TTC549 (cell line): ENCODE measurements at regions not wholly inside any gene's neighbourhood (a gene's known extent, or its start where the extent isn't known, plus 50 kb on each side); places are given as distances from the start of the nearest gene placed in this dataset.
"Not testable (repeated sequence)": the region's sequence is repeated elsewhere in the genome, so short reads cannot be mapped to it uniquely, and the experiment has no call there.

Experiments used
- FAIRE-seq: peaks from 2 replicates; lab custom pipeline; 2012; peaks lifted over from hg19 to GRCh38; lab: Jason Lieb, UNC

- FAIRE-seq: no peak
Observed at GRCh38 chr6:154637392-154637791, 95.8 kb upstream of the SCAF8 start.

- no peak for FAIRE-seq
Observed at GRCh38 chr6:154638369-154638768, 94.8 kb upstream of the SCAF8 start.

GRCh38 chr6:154639196-154639595, 94.0 kb upstream of the SCAF8 start:
- not testable (repeated sequence) for FAIRE-seq

- FAIRE-seq: no peak
Observed at GRCh38 chr6:154648188-154648887, 84.9 kb upstream of the SCAF8 start.

- no peak for FAIRE-seq
Observed at GRCh38 chr6:154648888-154649205, 84.4 kb upstream of the SCAF8 start.

GRCh38 chr6:154649721-154650120, 83.5 kb upstream of the SCAF8 start:
- FAIRE-seq: no peak

- no peak for FAIRE-seq
Observed at GRCh38 chr6:154650351-154650750, 82.9 kb upstream of the SCAF8 start.

- FAIRE-seq: no peak
Observed at GRCh38 chr6:154651656-154652055, 81.6 kb upstream of the SCAF8 start.

- FAIRE-seq: no peak
Observed at GRCh38 chr6:154653385-154653784, 79.8 kb upstream of the SCAF8 start.

GRCh38 chr6:154653853-154654252, 79.4 kb upstream of the SCAF8 start:
- FAIRE-seq: no peak

- no peak for FAIRE-seq
Observed at GRCh38 chr6:154656660-154657059, 76.6 kb upstream of the SCAF8 start.

GRCh38 chr6:154661768-154662167, 71.4 kb upstream of the SCAF8 start:
- no peak for FAIRE-seq

GRCh38 chr6:154664287-154664686, 68.9 kb upstream of the SCAF8 start:
- FAIRE-seq: no peak

GRCh38 chr6:154668156-154668555, 65.1 kb upstream of the SCAF8 start:
- FAIRE-seq: no peak

- FAIRE-seq: no peak
Observed at GRCh38 chr6:154672086-154672485, 61.1 kb upstream of the SCAF8 start.

- FAIRE-seq: no peak
Observed at GRCh38 chr6:154673919-154674318, 59.3 kb upstream of the SCAF8 start.

GRCh38 chr6:154675602-154676088, 57.6 kb upstream of the SCAF8 start:
- peak; percentile 95 for FAIRE-seq

- no peak for FAIRE-seq
Observed at GRCh38 chr6:154682633-154683125, 50.5 kb upstream of the SCAF8 start.
